ENCODE measurements at regions not wholly inside any gene's neighbourhood (a gene's known extent, or its start where the extent isn't known, plus 50 kb on each side); places are given as distances from the start of the nearest gene placed in this dataset.

GRCh38 chr2:236632295-236633218 lies 62.9 kb downstream of the ACKR3 start:
- Histone ChIP-seq H3K4me3 (ENCODE audit: low read depth in 1 of 2, low read length in 2 of 2) (no peak overlapping the region), H3K9me3 (ENCODE audit: control insufficient read depth in 1 of 2, low read length in 2 of 2) (no peaks in the 10 kb centered on the region), H3K4me1 (ENCODE audit: control insufficient read depth in 1 of 2, insufficient read depth in 2 of 2, low read length in 2 of 2) (peaks cover 0 to 14% of the 10 kb centered on the region in 2 donors), H3K36me3 (ENCODE audit: control insufficient read depth in 1 of 2, insufficient read depth in 2 of 2, low read length in 2 of 2) (no peaks in the 10 kb centered on the region), H3K27ac (ENCODE audit: low read length) (no peak overlapping the region), H3K27me3 (ENCODE audit: low read depth, low read length) (no peaks in the 10 kb centered on the region)

- Histone ChIP-seq H3K4me1 (ENCODE audit: control insufficient read depth in 1 of 2, insufficient read depth in 2 of 2, low read length in 2 of 2) (peaks cover 0 to 14% of the 10 kb centered on the region in 2 donors), H3K27ac (ENCODE audit: low read length) (no peak overlapping the region), H3K36me3 (ENCODE audit: control insufficient read depth in 1 of 2, insufficient read depth in 2 of 2, low read length in 2 of 2) (no peaks in the 10 kb centered on the region), H3K9me3 (ENCODE audit: control insufficient read depth in 1 of 2, low read length in 2 of 2) (no peaks in the 10 kb centered on the region), H3K27me3 (ENCODE audit: low read depth, low read length) (no peaks in the 10 kb centered on the region), H3K4me3 (ENCODE audit: low read depth in 1 of 2, low read length in 2 of 2) (no peak overlapping the region)
These were observed 63.6 kb downstream of the ACKR3 start for GRCh38 chr2:236633219-236633570.

- H3K4me3 ChIP-seq (ENCODE audit: low read depth in 1 of 2, low read length in 2 of 2): no peak overlapping the region
- H3K27ac ChIP-seq (ENCODE audit: low read length): no peak overlapping the region
- H3K4me1 ChIP-seq (ENCODE audit: control insufficient read depth in 1 of 2, insufficient read depth in 2 of 2, low read length in 2 of 2): peaks cover 0 to 14% of the 10 kb centered on the region in 2 donors
- no peaks in the 10 kb centered on the region for H3K27me3 ChIP-seq (ENCODE audit: low read depth, low read length)
- H3K36me3 ChIP-seq (ENCODE audit: control insufficient read depth in 1 of 2, insufficient read depth in 2 of 2, low read length in 2 of 2): no peaks in the 10 kb centered on the region
- H3K9me3 ChIP-seq (ENCODE audit: control insufficient read depth in 1 of 2, low read length in 2 of 2): no peaks in the 10 kb centered on the region
These were observed 64.3 kb downstream of the ACKR3 start for GRCh38 chr2:236633775-236634560.

GRCh38 chr2:236636261-236636660 lies 66.6 kb downstream of the ACKR3 start:
- no peaks in the 10 kb centered on the region for H3K36me3 ChIP-seq (ENCODE audit: control insufficient read depth in 1 of 2, insufficient read depth in 2 of 2, low read length in 2 of 2)
- no peak overlapping the region for H3K27ac ChIP-seq (ENCODE audit: low read length)
- peaks cover 0 to 4% of the 10 kb centered on the region in 2 donors for H3K9me3 ChIP-seq (ENCODE audit: control insufficient read depth in 1 of 2, low read length in 2 of 2)
- no peaks in the 10 kb centered on the region for H3K27me3 ChIP-seq (ENCODE audit: low read depth, low read length)
- H3K4me1 ChIP-seq (ENCODE audit: control insufficient read depth in 1 of 2, insufficient read depth in 2 of 2, low read length in 2 of 2): peaks cover 0 to 6% of the 10 kb centered on the region in 2 donors
- no peak overlapping the region for H3K4me3 ChIP-seq (ENCODE audit: low read depth in 1 of 2, low read length in 2 of 2)

- H3K9me3 ChIP-seq (ENCODE audit: control insufficient read depth in 1 of 2, low read length in 2 of 2): peaks cover 0 to 6% of the 10 kb centered on the region in 2 donors
- H3K27me3 ChIP-seq (ENCODE audit: low read depth, low read length): no peaks in the 10 kb centered on the region
- no peak overlapping the region for H3K4me3 ChIP-seq (ENCODE audit: low read depth in 1 of 2, low read length in 2 of 2)
- no peaks in the 10 kb centered on the region for H3K36me3 ChIP-seq (ENCODE audit: control insufficient read depth in 1 of 2, insufficient read depth in 2 of 2, low read length in 2 of 2)
- H3K4me1 ChIP-seq (ENCODE audit: control insufficient read depth in 1 of 2, insufficient read depth in 2 of 2, low read length in 2 of 2): no peaks in the 10 kb centered on the region
- H3K27ac ChIP-seq (ENCODE audit: low read length): no peak overlapping the region
These were observed 67.3 kb downstream of the ACKR3 start for GRCh38 chr2:236636714-236637470.

- Histone ChIP-seq H3K9me3 (ENCODE audit: control insufficient read depth in 1 of 2, low read length in 2 of 2) (peaks cover 0 to 6% of the 10 kb centered on the region in 2 donors), H3K4me1 (ENCODE audit: control insufficient read depth in 1 of 2, insufficient read depth in 2 of 2, low read length in 2 of 2) (no peaks in the 10 kb centered on the region), H3K27ac (ENCODE audit: low read length) (no peak overlapping the region), H3K36me3 (ENCODE audit: control insufficient read depth in 1 of 2, insufficient read depth in 2 of 2, low read length in 2 of 2) (peaks cover 0 to 2% of the 10 kb centered on the region in 2 donors), H3K4me3 (ENCODE audit: low read depth in 1 of 2, low read length in 2 of 2) (no peak overlapping the region), H3K27me3 (ENCODE audit: low read depth, low read length) (no peaks in the 10 kb centered on the region)
These were observed 68.3 kb downstream of the ACKR3 start for GRCh38 chr2:236637686-236638569.

- Histone ChIP-seq H3K4me3 (ENCODE audit: low read depth in 1 of 2, low read length in 2 of 2) (no peak overlapping the region), H3K36me3 (ENCODE audit: control insufficient read depth in 1 of 2, insufficient read depth in 2 of 2, low read length in 2 of 2) (peaks cover 0 to 4% of the 10 kb centered on the region in 2 donors), H3K4me1 (ENCODE audit: control insufficient read depth in 1 of 2, insufficient read depth in 2 of 2, low read length in 2 of 2) (no peaks in the 10 kb centered on the region), H3K27ac (ENCODE audit: low read length) (no peak overlapping the region), H3K9me3 (ENCODE audit: control insufficient read depth in 1 of 2, low read length in 2 of 2) (peaks cover 0 to 6% of the 10 kb centered on the region in 2 donors), H3K27me3 (ENCODE audit: low read depth, low read length) (no peaks in the 10 kb centered on the region)
These were observed 69.1 kb downstream of the ACKR3 start for GRCh38 chr2:236638707-236639106.

- Histone ChIP-seq H3K4me3 (ENCODE audit: low read depth in 1 of 2, low read length in 2 of 2) (no peak overlapping the region), H3K9me3 (ENCODE audit: control insufficient read depth in 1 of 2, low read length in 2 of 2) (peaks cover 0 to 6% of the 10 kb centered on the region in 2 donors), H3K4me1 (ENCODE audit: control insufficient read depth in 1 of 2, insufficient read depth in 2 of 2, low read length in 2 of 2) (no peaks in the 10 kb centered on the region), H3K27me3 (ENCODE audit: low read depth, low read length) (no peaks in the 10 kb centered on the region), H3K36me3 (ENCODE audit: control insufficient read depth in 1 of 2, insufficient read depth in 2 of 2, low read length in 2 of 2) (peaks cover 0 to 4% of the 10 kb centered on the region in 2 donors), H3K27ac (ENCODE audit: low read length) (no peak overlapping the region)
These were observed 70.0 kb downstream of the ACKR3 start for GRCh38 chr2:236639461-236640235.

- H3K27me3 ChIP-seq (ENCODE audit: low read depth, low read length): no peaks in the 10 kb centered on the region
- no peaks in the 10 kb centered on the region for H3K4me1 ChIP-seq (ENCODE audit: control insufficient read depth in 1 of 2, insufficient read depth in 2 of 2, low read length in 2 of 2)
- peaks cover 0 to 4% of the 10 kb centered on the region in 2 donors for H3K36me3 ChIP-seq (ENCODE audit: control insufficient read depth in 1 of 2, insufficient read depth in 2 of 2, low read length in 2 of 2)
- H3K4me3 ChIP-seq (ENCODE audit: low read depth in 1 of 2, low read length in 2 of 2): no peak overlapping the region
- H3K9me3 ChIP-seq (ENCODE audit: control insufficient read depth in 1 of 2, low read length in 2 of 2): peaks cover 0 to 6% of the 10 kb centered on the region in 2 donors
- no peak overlapping the region for H3K27ac ChIP-seq (ENCODE audit: low read length)
These were observed 71.6 kb downstream of the ACKR3 start for GRCh38 chr2:236641051-236641726.
